ENCODE measurements at regions not wholly inside any gene's neighbourhood (a gene's known extent, or its start where the extent isn't known, plus 50 kb on each side); places are given as distances from the start of the nearest gene placed in this dataset.

DNA sequence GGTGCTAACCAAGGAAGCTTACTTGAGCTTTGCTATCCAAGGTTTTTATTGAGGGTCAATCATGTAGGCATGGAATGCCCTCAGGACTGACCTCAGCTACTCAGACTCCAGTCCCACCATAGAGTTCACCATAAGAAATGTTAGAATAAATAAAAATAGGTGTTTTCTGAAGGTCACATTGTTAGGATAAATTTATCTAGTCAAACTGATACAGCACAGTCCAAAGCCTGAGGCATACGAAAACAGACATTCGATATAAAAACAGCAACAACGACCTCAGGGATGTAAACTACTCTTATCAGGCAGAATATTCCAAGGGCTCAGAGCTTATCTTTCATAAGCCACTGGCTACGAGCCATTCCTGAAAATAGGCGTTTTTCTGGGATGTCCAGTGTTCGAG is 690.6 kb downstream of the MCTP2 start:
- TF ChIP-seq, protein P1, sequence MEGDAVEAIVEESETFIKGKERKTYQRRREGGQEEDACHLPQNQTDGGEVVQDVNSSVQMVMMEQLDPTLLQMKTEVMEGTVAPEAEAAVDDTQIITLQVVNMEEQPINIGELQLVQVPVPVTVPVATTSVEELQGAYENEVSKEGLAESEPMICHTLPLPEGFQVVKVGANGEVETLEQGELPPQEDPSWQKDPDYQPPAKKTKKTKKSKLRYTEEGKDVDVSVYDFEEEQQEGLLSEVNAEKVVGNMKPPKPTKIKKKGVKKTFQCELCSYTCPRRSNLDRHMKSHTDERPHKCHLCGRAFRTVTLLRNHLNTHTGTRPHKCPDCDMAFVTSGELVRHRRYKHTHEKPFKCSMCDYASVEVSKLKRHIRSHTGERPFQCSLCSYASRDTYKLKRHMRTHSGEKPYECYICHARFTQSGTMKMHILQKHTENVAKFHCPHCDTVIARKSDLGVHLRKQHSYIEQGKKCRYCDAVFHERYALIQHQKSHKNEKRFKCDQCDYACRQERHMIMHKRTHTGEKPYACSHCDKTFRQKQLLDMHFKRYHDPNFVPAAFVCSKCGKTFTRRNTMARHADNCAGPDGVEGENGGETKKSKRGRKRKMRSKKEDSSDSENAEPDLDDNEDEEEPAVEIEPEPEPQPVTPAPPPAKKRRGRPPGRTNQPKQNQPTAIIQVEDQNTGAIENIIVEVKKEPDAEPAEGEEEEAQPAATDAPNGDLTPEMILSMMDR (IDR thresholded peaks at IDR 0.05) = no peak
- no peak for TF ChIP-seq POLR2A (IDR thresholded peaks at IDR 0.05)

All from uterus (tissue), 2 donors.